HG02938 (cell line): ENCODE measurements at regions not wholly inside any gene's neighbourhood (a gene's known extent, or its start where the extent isn't known, plus 50 kb on each side); places are given as distances from the start of the nearest gene placed in this dataset.
A peak's percentile ranks its signal among the peaks of the same experiment; 100 is the strongest.
"Not testable (repeated sequence)": the region's sequence is repeated elsewhere in the genome, so short reads cannot be mapped to it uniquely, and the experiment has no call there.

Experiments
- ATAC-seq: cut with Tn5 transposase; IDR thresholded peaks from one replicate; pipeline ENCODE4 v1.9.1; 2021; ENCODE audit warnings: mild to moderate bottlenecking, moderate library complexity; ENCODE audit not compliant: unreplicated experiment

- no peak for ATAC-seq
Observed at GRCh38 chr16:52386694-52387093, 160.2 kb downstream of the TOX3 start.

- ATAC-seq = no peak
Observed at GRCh38 chr16:52384378-52384777, 162.6 kb downstream of the TOX3 start.

- no peak for ATAC-seq
Observed at GRCh38 chr16:52383640-52384292, 163.2 kb downstream of the TOX3 start.

- ATAC-seq = no peak
Observed at GRCh38 chr16:52383119-52383518, 163.8 kb downstream of the TOX3 start.

GRCh38 chr16:52379551-52379950 lies 167.4 kb downstream of the TOX3 start:
- ATAC-seq = no peak

- ATAC-seq = no peak
Observed at GRCh38 chr16:52376676-52377280, 170.2 kb downstream of the TOX3 start.

- no peak for ATAC-seq
Observed at GRCh38 chr16:52372313-52372712, 174.6 kb downstream of the TOX3 start.

- ATAC-seq = no peak
Observed at GRCh38 chr16:52368859-52369258, 178.1 kb downstream of the TOX3 start.

GRCh38 chr16:52367821-52368220 lies 179.1 kb downstream of the TOX3 start:
- no peak for ATAC-seq

GRCh38 chr16:52366983-52367382 lies 180.0 kb downstream of the TOX3 start:
- no peak for ATAC-seq

GRCh38 chr16:52364500-52364899 lies 182.4 kb downstream of the TOX3 start:
- peak; percentile 71 for ATAC-seq

GRCh38 chr16:52363082-52363481 lies 183.9 kb downstream of the TOX3 start:
- no peak for ATAC-seq

- ATAC-seq = no peak
Observed at GRCh38 chr16:52357711-52358110, 189.2 kb downstream of the TOX3 start.

GRCh38 chr16:52353249-52353648 lies 193.7 kb downstream of the TOX3 start:
- ATAC-seq = no peak

GRCh38 chr16:52351451-52351850 lies 195.5 kb downstream of the TOX3 start:
- ATAC-seq = no peak

- no peak for ATAC-seq
Observed at GRCh38 chr16:52350031-52350642, 196.8 kb downstream of the TOX3 start.

GRCh38 chr16:52346709-52347108 lies 200.2 kb downstream of the TOX3 start:
- ATAC-seq = no peak

- not testable (repeated sequence) for ATAC-seq
Observed at GRCh38 chr16:52333673-52334072, 213.3 kb downstream of the TOX3 start.

GRCh38 chr16:52320930-52321439 lies 226.0 kb downstream of the TOX3 start:
- ATAC-seq = no peak

- no peak for ATAC-seq
Observed at GRCh38 chr16:52318302-52319009, 228.5 kb downstream of the TOX3 start.

- ATAC-seq = no peak
Observed at GRCh38 chr16:52316241-52316640, 230.7 kb downstream of the TOX3 start.

- ATAC-seq = no peak
Observed at GRCh38 chr16:52312716-52313115, 234.2 kb downstream of the TOX3 start.
